ENCODE measurements at regions not wholly inside any gene's neighbourhood (a gene's known extent, or its start where the extent isn't known, plus 50 kb on each side); places are given as distances from the start of the nearest gene placed in this dataset.

DNA sequence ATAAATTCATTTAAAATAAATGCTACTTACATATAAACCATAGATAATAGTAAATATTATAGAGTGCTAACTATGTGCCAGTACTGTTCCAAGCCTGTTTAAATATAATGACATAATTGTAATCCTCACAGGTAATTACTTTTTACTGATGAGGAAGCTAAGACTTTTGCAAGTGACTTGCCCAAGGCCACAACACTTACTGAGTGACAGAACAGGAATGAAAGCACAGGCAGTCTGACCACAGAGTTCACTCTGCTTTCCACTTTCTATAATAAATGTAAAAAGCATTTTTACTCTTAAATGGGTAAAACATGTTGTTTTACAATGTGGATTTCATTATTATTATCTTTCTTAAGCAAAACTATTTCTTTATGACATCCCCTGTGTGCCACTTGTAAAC, 537.8 kb upstream of the SLC39A10 start:
- H3K14ac ChIP-seq (ENCODE audit: insufficient read length) = no peak overlapping the region
- no peaks in the 10 kb centered on the region for H3K79me1 ChIP-seq (ENCODE audit: low read depth, low read length)
- no peak overlapping the region for H3K4me2 ChIP-seq (ENCODE audit: insufficient read depth in 1 of 2, low read depth in 2 of 2, low read length in 2 of 2)
- H2BK5ac ChIP-seq (ENCODE audit: low read depth, low read length) = no peak overlapping the region
- H3K23me2 ChIP-seq (ENCODE audit: low read depth, low read length) = no peaks in the 10 kb centered on the region
- no peak for DNase-seq (ENCODE audit: low read depth in 1 of 2, low spot score in 2 of 2)
- H3K9ac ChIP-seq (replicated peaks in 1 of 4; ENCODE audit: extremely low read depth in 1 of 4, low read depth in 3 of 4, low read length in 3 of 4) = no peak overlapping the region
- H3K4ac ChIP-seq (replicated peaks; ENCODE audit: insufficient read length, low read depth, low read length) = no peak overlapping the region
- no peaks in the 10 kb centered on the region for H3K79me2 ChIP-seq (ENCODE audit: control insufficient read depth in 1 of 2, insufficient read depth in 2 of 2, low read length in 2 of 2)
- TF ChIP-seq ZNF274 (IDR thresholded peaks at IDR 0.05; ENCODE audit: borderline replicate concordance, extremely low read depth, low read length) = no peak
- no peaks in the 10 kb centered on the region for H4K20me1 ChIP-seq (replicated peaks in 1 of 2; ENCODE audit: control insufficient read depth in 1 of 2, insufficient read depth in 2 of 2, low read length in 2 of 2)
- no peak overlapping the region for H4K8ac ChIP-seq (ENCODE audit: extremely low read depth, insufficient read depth, low read length)
- H2AFZ ChIP-seq (ENCODE audit: low read length) = no peak overlapping the region
- no peaks in the 10 kb centered on the region for H3K9me3 ChIP-seq (ENCODE audit: insufficient read depth in 2 of 2, low read depth in 1 of 2, low read length in 1 of 2)
- no peak overlapping the region for H2AK5ac ChIP-seq (ENCODE audit: low read depth, low read length)
- H3K23ac ChIP-seq (ENCODE audit: insufficient read length) = no peak overlapping the region
- no peak overlapping the region for H2BK12ac ChIP-seq (ENCODE audit: low read depth, low read length)
- H4K91ac ChIP-seq (replicated peaks; ENCODE audit: insufficient read length, low read length) = no peak overlapping the region
- no peak overlapping the region for H2BK20ac ChIP-seq (ENCODE audit: low read length)
- H2BK15ac ChIP-seq (ENCODE audit: low read length) = no peak overlapping the region
- FAIRE-seq = no peak
- no peak overlapping the region for H4K5ac ChIP-seq (ENCODE audit: insufficient read length, low read depth, low read length)
- no peak overlapping the region for H3K4me3 ChIP-seq (ENCODE audit: extremely low read depth in 1 of 4, insufficient read depth in 2 of 4, low read depth in 3 of 4, low read length in 4 of 4)
- no peak overlapping the region for H3K18ac ChIP-seq (ENCODE audit: extremely low read depth, low read length)
- H2BK120ac ChIP-seq (replicated peaks; ENCODE audit: low read depth, low read length) = no peak overlapping the region
- H3K27me3 ChIP-seq (replicated peaks in 1 of 4; ENCODE audit: control insufficient read depth in 3 of 4, extremely low read depth in 1 of 4, insufficient read depth in 3 of 4, low read length in 3 of 4) = no peaks in the 10 kb centered on the region
- POLR2A ChIA-PET (ENCODE audit: partially characterized antibody) = no interaction called here
- H3K36me3 ChIP-seq (ENCODE audit: control insufficient read depth in 2 of 4, insufficient read depth in 4 of 4, low read length in 3 of 4) = no peaks in the 10 kb centered on the region
- no peaks in the 10 kb centered on the region for H3K4me1 ChIP-seq (replicated peaks in 1 of 4; ENCODE audit: control insufficient read depth in 3 of 4, insufficient read depth in 4 of 4, low read length in 3 of 4)
- CTCF ChIA-PET (ENCODE audit: partially characterized antibody) = no interaction called here
- H3K56ac ChIP-seq (replicated peaks; ENCODE audit: insufficient read length, low read depth, low read length) = no peak overlapping the region
- no peak overlapping the region for H3K27ac ChIP-seq (ENCODE audit: low read depth, low read length)
